Prostate gland (tissue), 2 donors: ENCODE measurements at regions not wholly inside any gene's neighbourhood (a gene's known extent, or its start where the extent isn't known, plus 50 kb on each side); places are given as distances from the start of the nearest gene placed in this dataset.

Source experiments
- DNase-seq: peaks from one replicate; pipeline ENCODE4 v3.0.0-alpha.2; 2019; ENCODE audit warnings: low spot score
- H3K27ac ChIP-seq, 2 donors: fragments of 200-600 bp; sonication (generic); 2 replicates each; pipeline ENCODE4 v1.5.1; 2017 to 2019
- H3K27me3 ChIP-seq: fragments of 200-600 bp; sonication (generic); replicated peaks from 2 replicates; pipeline ENCODE4 v1.5.1; 2019; ENCODE audit not compliant: insufficient read depth
- H3K36me3 ChIP-seq, 2 donors: fragments of 200-600 bp; sonication (generic); 1 replicate in 1 of 2; 2 replicates in 1 of 2; pipeline versions ENCODE4 v1.5.1 to v1.8.1; 2017 to 2019
- H3K4me1 ChIP-seq: fragments of 200-600 bp; sonication (generic); replicated peaks from 2 replicates; pipeline ENCODE4 v1.5.1; 2019
- H3K4me3 ChIP-seq, 2 donors: fragments of 200-600 bp; sonication (generic); 2 replicates each; pipeline ENCODE4 v1.5.1; 2017 to 2019
- H3K9me3 ChIP-seq: fragments of 200-600 bp; sonication (generic); 2 replicates; pipeline ENCODE4 v1.5.1; 2017
- POLR2A ChIP-seq: fragments of 450-650 bp; IDR thresholded peaks from one replicate; pipeline ENCODE4 v1.6.1; 2016; ENCODE audit warnings: antibody characterized with exemption, mild to moderate bottlenecking
- POLR2AphosphoS5 ChIP-seq: sonication (generic); formaldehyde crosslinking; IDR thresholded peaks from one replicate; pipeline ENCODE4 v1.6.1; 2017; ENCODE audit warnings: antibody characterized with exemption
- WGBS: methylation state at CpG from one replicate; pipeline ENCODE4 v1.1.5; 2018; 5-methylcytosine and 5-hydroxymethylcytosine counted together
- intact Hi-C: fragments of 100-400 bp; cut with DNase I; formaldehyde crosslinking; loops from one replicate; pipeline ENCODE4 v1.14.2; 2022
- TF ChIP-seq, protein P1 (sequence below), 4 experiments: fragments of 200-600 bp in 2 of 4; fragments of 450-650 bp in 2 of 4; sonication (generic) in 2 of 4; IDR thresholded peaks; 1 replicate in 3 of 4; 2 replicates in 1 of 4; pipeline ENCODE4 v1.5.1; 2016 to 2019; ENCODE audit warnings: antibody characterized with exemption in 4 of 4, mild to moderate bottlenecking in 2 of 4, moderate library complexity in 2 of 4

GRCh38 chr2:147223119-147223518 lies 621.7 kb upstream of the ACVR2A start:
- DNase-seq = no peak
- Histone ChIP-seq H3K27me3 (no peaks in the 10 kb centered on the region), H3K4me1 (no peaks in the 10 kb centered on the region), H3K9me3 (no peaks in the 10 kb centered on the region), H3K4me3 (no peak overlapping the region), H3K27ac (no peak overlapping the region), H3K36me3 (no peaks in the 10 kb centered on the region)
- TF ChIP-seq POLR2AphosphoS5 = no peak
- TF ChIP-seq, protein P1, sequence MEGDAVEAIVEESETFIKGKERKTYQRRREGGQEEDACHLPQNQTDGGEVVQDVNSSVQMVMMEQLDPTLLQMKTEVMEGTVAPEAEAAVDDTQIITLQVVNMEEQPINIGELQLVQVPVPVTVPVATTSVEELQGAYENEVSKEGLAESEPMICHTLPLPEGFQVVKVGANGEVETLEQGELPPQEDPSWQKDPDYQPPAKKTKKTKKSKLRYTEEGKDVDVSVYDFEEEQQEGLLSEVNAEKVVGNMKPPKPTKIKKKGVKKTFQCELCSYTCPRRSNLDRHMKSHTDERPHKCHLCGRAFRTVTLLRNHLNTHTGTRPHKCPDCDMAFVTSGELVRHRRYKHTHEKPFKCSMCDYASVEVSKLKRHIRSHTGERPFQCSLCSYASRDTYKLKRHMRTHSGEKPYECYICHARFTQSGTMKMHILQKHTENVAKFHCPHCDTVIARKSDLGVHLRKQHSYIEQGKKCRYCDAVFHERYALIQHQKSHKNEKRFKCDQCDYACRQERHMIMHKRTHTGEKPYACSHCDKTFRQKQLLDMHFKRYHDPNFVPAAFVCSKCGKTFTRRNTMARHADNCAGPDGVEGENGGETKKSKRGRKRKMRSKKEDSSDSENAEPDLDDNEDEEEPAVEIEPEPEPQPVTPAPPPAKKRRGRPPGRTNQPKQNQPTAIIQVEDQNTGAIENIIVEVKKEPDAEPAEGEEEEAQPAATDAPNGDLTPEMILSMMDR (IDR thresholded peaks at IDR 0.05) = no peak
- TF ChIP-seq POLR2A = no peak
- intact Hi-C loops = no loop called here

DNA sequence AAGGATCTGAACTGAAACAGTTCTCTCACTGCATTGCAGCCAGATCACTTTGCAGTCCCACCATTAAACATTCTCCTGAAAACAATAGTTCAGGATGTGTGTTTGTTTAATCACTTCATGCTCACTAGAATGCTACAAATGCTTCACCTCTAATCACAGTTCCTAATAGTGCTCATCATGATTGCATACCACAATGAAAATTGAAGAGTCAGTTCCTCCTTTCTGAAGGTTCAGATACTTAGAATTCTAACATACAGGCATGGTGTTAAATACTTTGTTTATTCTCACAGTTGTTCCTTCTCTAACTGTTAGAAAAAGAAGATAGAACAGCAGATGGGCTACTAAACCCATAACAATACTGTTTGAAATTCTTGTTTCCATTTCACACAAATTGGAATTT lies 622.3 kb upstream of the ACVR2A start:
- intact Hi-C loops = no loop called here
- no peak for DNase-seq
- Histone ChIP-seq H3K36me3 (no peaks in the 10 kb centered on the region), H3K4me3 (no peak overlapping the region), H3K9me3 (no peaks in the 10 kb centered on the region), H3K27ac (no peak overlapping the region), H3K27me3 (no peaks in the 10 kb centered on the region), H3K4me1 (no peaks in the 10 kb centered on the region)
- TF ChIP-seq, protein P1 (IDR thresholded peaks at IDR 0.05) = no peak
- no peak for TF ChIP-seq POLR2AphosphoS5
- no peak for TF ChIP-seq POLR2A

DNA sequence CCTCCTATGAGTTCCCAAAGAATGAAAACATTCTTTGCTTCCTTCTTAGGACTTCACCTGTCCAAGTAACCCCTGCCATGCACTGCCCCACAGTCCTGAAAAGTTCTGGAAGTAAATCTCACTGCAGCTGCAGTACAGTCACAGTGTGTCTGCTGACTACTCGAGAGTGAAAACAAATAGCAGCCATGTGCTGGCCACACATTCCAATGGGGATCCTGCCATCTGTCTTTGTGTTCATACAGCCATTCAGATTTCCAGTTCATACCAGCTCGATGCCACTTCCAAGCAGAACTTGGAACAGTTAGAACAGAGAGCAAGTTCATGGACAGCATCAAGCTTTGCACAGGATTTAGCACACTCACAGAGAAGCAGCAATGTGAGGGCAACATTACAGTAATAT lies 629.9 kb upstream of the ACVR2A start:
- H3K4me3 ChIP-seq = no peak overlapping the region
- no peak for DNase-seq
- TF ChIP-seq POLR2A (no peak), POLR2AphosphoS5 (no peak)
- TF ChIP-seq, protein P1 (IDR thresholded peaks at IDR 0.05) = no peak
- intact Hi-C loops = no loop called here
- H3K36me3 ChIP-seq = no peaks in the 10 kb centered on the region
- H3K27me3 ChIP-seq = no peaks in the 10 kb centered on the region
- 72% methylated on average over 2 of the region's 2 CpGs for WGBS
- no peaks in the 10 kb centered on the region for H3K9me3 ChIP-seq
- no peaks in the 10 kb centered on the region for H3K4me1 ChIP-seq
- H3K27ac ChIP-seq = no peak overlapping the region

GRCh38 chr2:147211484-147211883 lies 633.3 kb upstream of the ACVR2A start:
- no peaks in the 10 kb centered on the region for H3K9me3 ChIP-seq
- H3K4me3 ChIP-seq = no peak overlapping the region
- H3K27ac ChIP-seq = no peak overlapping the region
- no peak for DNase-seq
- intact Hi-C loops = no loop called here
- H3K27me3 ChIP-seq = no peaks in the 10 kb centered on the region
- TF ChIP-seq POLR2A (no peak), POLR2AphosphoS5 (no peak)
- TF ChIP-seq, protein P1 (IDR thresholded peaks at IDR 0.05) = no peak
- H3K4me1 ChIP-seq = no peaks in the 10 kb centered on the region
- H3K36me3 ChIP-seq = no peaks in the 10 kb centered on the region

- intact Hi-C loops = no loop called here
- Histone ChIP-seq H3K4me3 (no peak overlapping the region), H3K4me1 (no peaks in the 10 kb centered on the region), H3K36me3 (no peaks in the 10 kb centered on the region), H3K27ac (no peak overlapping the region), H3K9me3 (no peaks in the 10 kb centered on the region), H3K27me3 (no peaks in the 10 kb centered on the region)
- no peak for TF ChIP-seq POLR2AphosphoS5
- TF ChIP-seq, protein P1 (IDR thresholded peaks at IDR 0.05) = no peak
- DNase-seq = no peak
These were observed 640.7 kb upstream of the ACVR2A start for GRCh38 chr2:147204102-147204501.
